ENCODE measurements at regions not wholly inside any gene's neighbourhood (a gene's known extent, or its start where the extent isn't known, plus 50 kb on each side); places are given as distances from the start of the nearest gene placed in this dataset.

- H3K27me3 ChIP-seq (ENCODE audit: control insufficient read depth, insufficient read depth, low read length): no peaks in the 10 kb centered on the region
- H3K36me3 ChIP-seq (ENCODE audit: control insufficient read depth, insufficient read depth, low read length): no peaks in the 10 kb centered on the region
- H3K4me3 ChIP-seq (ENCODE audit: low read depth, low read length): no peak overlapping the region
- TF ChIP-seq CTCF (IDR thresholded peaks at IDR 0.05; ENCODE audit: insufficient read depth, low read length, severe bottlenecking): no peak
- no peak for FAIRE-seq
- no peak for DNase-seq (ENCODE audit: low read depth)
Observed at GRCh38 chr5:100726116-100726515, 177.0 kb downstream of the ST8SIA4 start.

GRCh38 chr5:100731768-100732167, 171.3 kb downstream of the ST8SIA4 start:
- FAIRE-seq (no peak), DNase-seq (ENCODE audit: low read depth) (peak; percentile 1)
- no peak overlapping the region for H3K4me3 ChIP-seq (ENCODE audit: low read depth, low read length)
- no peak for TF ChIP-seq CTCF (IDR thresholded peaks at IDR 0.05; ENCODE audit: insufficient read depth, low read length, severe bottlenecking)
- no peaks in the 10 kb centered on the region for H3K27me3 ChIP-seq (ENCODE audit: control insufficient read depth, insufficient read depth, low read length)
- H3K36me3 ChIP-seq (ENCODE audit: control insufficient read depth, insufficient read depth, low read length): no peaks in the 10 kb centered on the region

DNA sequence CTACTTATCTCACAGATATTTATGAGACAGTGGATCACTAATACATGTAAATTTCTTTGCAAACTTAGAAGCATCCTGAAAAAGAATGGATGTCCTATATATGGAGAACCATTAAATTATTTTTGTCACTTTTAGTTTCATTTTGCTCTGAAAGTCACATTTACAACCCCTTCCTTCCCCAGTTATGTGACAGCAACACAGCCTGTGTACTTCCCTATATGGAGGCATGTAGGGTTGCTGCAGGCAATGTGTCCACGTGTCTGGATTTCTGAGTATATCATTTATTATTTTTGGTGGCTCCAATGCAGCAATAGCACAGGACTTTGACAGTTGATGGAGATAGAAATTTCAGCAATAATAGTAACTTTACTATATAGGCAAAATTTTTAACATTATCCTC, 156.4 kb downstream of the ST8SIA4 start:
- Histone ChIP-seq H3K4me3 (ENCODE audit: low read depth, low read length) (no peak overlapping the region), H3K27me3 (ENCODE audit: control insufficient read depth, insufficient read depth, low read length) (no peaks in the 10 kb centered on the region), H3K36me3 (ENCODE audit: control insufficient read depth, insufficient read depth, low read length) (no peaks in the 10 kb centered on the region)
- FAIRE-seq (no peak), DNase-seq (ENCODE audit: low read depth) (no peak)
- no peak for TF ChIP-seq CTCF (IDR thresholded peaks at IDR 0.05; ENCODE audit: insufficient read depth, low read length, severe bottlenecking)

GRCh38 chr5:100749771-100750284, 153.3 kb downstream of the ST8SIA4 start:
- Histone ChIP-seq H3K4me3 (ENCODE audit: low read depth, low read length) (no peak overlapping the region), H3K27me3 (ENCODE audit: control insufficient read depth, insufficient read depth, low read length) (no peaks in the 10 kb centered on the region), H3K36me3 (ENCODE audit: control insufficient read depth, insufficient read depth, low read length) (no peaks in the 10 kb centered on the region)
- FAIRE-seq: no peak
- no peak for DNase-seq (ENCODE audit: low read depth)
- TF ChIP-seq CTCF (IDR thresholded peaks at IDR 0.05; ENCODE audit: insufficient read depth, low read length, severe bottlenecking): no peak

DNA sequence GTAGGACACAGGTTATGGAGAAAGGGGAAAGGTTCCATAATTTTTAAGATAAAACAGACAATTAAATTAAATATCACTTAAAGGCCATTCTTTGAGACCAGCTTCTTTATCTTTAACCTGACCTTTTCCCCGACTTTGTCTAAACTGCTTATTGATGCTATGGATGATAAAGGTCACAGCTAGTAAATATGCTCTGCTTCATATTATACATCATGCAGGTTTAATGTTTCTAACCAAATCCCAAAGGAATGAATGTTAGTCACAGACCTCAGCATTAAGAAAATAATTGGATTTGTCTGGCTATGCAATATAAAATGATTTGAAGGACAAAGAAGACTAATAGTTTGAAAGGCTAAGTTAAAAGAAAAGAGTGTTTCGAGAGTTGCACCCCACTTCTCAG, 147.6 kb downstream of the ST8SIA4 start:
- Histone ChIP-seq H3K36me3 (ENCODE audit: control insufficient read depth, insufficient read depth, low read length) (no peaks in the 10 kb centered on the region), H3K4me3 (ENCODE audit: low read depth, low read length) (no peak overlapping the region), H3K27me3 (ENCODE audit: control insufficient read depth, insufficient read depth, low read length) (no peaks in the 10 kb centered on the region)
- TF ChIP-seq CTCF (IDR thresholded peaks at IDR 0.05; ENCODE audit: insufficient read depth, low read length, severe bottlenecking): no peak
- no peak for FAIRE-seq
- DNase-seq (ENCODE audit: low read depth): no peak
